ENCODE measurements at regions not wholly inside any gene's neighbourhood (a gene's known extent, or its start where the extent isn't known, plus 50 kb on each side); places are given as distances from the start of the nearest gene placed in this dataset.

DNA sequence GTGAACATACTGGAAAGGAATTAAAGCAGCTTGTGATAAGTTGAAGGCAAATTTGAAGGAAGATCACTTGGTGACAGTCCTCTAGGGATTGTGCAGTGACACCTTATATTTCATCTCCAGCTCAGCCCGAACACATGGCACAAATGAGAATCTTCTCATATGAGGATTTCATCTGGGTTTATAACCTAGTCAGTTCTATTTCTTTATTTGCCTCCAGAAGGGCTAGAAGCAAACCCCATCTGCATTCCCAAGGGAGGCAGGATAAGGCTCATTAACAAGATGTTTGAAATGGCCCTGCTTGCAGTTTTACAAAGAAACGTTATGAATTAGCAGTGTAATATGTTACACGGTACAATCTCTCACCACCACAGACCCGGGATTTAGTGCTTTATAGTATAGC lies 90.7 kb upstream of the KRR1 start:
- CTCF ChIA-PET, result no interaction called here
- DNase-seq, result no peak
- Mint-ChIP-seq H3K4me3 (no peak overlapping the region), H3K9me3 (no peaks in the 10 kb centered on the region), H3K36me3 (ENCODE audit: low read depth) (no peaks in the 10 kb centered on the region), H3K27ac (no peak overlapping the region), H3K4me1 (no peaks in the 10 kb centered on the region), H3K27me3 (peaks cover 16% of the 10 kb centered on the region)
- intact Hi-C loops (cut with micrococcal nuclease), result no loop called here
- POLR2A ChIA-PET, result no interaction called here
- no peak for ATAC-seq (ENCODE audit: low read depth)
- TF ChIP-seq, protein P1, sequence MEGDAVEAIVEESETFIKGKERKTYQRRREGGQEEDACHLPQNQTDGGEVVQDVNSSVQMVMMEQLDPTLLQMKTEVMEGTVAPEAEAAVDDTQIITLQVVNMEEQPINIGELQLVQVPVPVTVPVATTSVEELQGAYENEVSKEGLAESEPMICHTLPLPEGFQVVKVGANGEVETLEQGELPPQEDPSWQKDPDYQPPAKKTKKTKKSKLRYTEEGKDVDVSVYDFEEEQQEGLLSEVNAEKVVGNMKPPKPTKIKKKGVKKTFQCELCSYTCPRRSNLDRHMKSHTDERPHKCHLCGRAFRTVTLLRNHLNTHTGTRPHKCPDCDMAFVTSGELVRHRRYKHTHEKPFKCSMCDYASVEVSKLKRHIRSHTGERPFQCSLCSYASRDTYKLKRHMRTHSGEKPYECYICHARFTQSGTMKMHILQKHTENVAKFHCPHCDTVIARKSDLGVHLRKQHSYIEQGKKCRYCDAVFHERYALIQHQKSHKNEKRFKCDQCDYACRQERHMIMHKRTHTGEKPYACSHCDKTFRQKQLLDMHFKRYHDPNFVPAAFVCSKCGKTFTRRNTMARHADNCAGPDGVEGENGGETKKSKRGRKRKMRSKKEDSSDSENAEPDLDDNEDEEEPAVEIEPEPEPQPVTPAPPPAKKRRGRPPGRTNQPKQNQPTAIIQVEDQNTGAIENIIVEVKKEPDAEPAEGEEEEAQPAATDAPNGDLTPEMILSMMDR (IDR thresholded peaks at IDR 0.05), result no peak

DNA sequence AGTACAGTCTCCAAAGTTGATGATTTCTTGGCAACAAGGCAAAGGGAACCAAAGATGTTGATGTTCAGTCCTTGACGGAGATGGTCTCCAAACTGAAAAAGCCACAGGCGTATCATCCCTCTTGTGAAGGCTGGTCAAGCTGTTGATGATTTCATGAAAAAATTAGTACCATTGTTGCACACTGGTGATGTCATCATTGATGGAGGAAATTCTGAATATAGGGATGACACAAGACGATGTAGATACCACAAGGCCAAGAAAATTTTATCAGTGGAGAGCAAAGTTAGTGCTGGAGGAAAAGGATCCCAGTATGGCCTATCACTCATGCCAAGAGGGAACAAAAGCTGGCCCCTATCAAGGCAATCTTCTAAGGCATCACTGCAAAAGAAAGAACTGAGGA lies 88.7 kb upstream of the KRR1 start:
- ATAC-seq (ENCODE audit: low read depth) (no peak), DNase-seq (no peak)
- TF ChIP-seq, protein P1 (IDR thresholded peaks at IDR 0.05), result no peak
- Mint-ChIP-seq H3K36me3 (ENCODE audit: low read depth) (no peaks in the 10 kb centered on the region), H3K27ac (no peak overlapping the region), H3K9me3 (no peaks in the 10 kb centered on the region), H3K4me3 (no peak overlapping the region), H3K27me3 (peaks cover 10% of the 10 kb centered on the region), H3K4me1 (no peaks in the 10 kb centered on the region)
- intact Hi-C loops (cut with micrococcal nuclease), result no loop called here
- POLR2A ChIA-PET, result no interaction called here
- CTCF ChIA-PET, result no interaction called here

DNA sequence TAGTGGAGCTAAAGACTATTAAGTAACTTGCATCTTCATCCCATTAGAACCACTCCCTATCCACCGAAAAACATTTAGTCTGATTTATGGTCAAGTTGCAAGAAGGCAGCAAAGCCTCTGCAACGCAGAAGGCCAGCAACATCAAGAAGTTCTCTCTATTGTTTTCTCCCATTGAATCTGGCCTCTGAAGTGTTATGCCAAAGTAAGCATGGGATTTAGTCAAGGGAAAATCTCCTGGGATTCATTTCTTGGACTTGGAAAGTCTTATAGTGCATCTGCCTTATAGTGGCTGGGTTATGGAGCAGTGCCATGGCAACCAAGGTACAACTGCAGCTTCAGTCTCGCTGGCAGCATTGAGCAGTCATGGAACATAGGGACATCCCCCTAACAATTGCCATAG lies 87.7 kb upstream of the KRR1 start:
- CTCF ChIA-PET, result no interaction called here
- intact Hi-C loops (cut with micrococcal nuclease), result no loop called here
- TF ChIP-seq, protein P1 (IDR thresholded peaks at IDR 0.05), result no peak

DNA sequence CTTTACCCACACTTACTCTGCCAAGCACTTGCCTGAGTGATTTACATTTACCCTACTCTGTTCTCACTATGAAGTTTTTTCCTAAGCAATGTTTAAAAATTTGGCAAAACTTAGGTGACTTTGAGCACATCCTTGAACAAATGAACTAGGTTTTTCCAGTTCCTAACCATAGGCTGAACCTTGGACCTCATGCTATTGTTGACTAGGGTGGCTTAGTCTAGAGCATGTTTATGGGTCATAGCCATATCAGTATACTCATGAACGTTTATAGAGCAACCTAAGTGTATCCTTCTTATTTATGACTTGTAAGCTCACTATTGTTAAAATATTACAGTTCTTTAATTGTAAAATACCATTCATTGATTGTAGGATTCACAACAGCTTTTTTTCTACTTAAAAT lies 85.0 kb upstream of the KRR1 start:
- Mint-ChIP-seq H3K4me3 (no peak overlapping the region), H3K9me3 (no peaks in the 10 kb centered on the region), H3K27ac (no peak overlapping the region), H3K4me1 (no peaks in the 10 kb centered on the region), H3K27me3 (peaks cover 5% of the 10 kb centered on the region), H3K36me3 (ENCODE audit: low read depth) (no peaks in the 10 kb centered on the region)
- TF ChIP-seq, protein P1 (IDR thresholded peaks at IDR 0.05), result no peak
- ATAC-seq (ENCODE audit: low read depth) (no peak), DNase-seq (no peak)
- intact Hi-C loops (cut with micrococcal nuclease), result no loop called here
- POLR2A ChIA-PET, result no interaction called here
- CTCF ChIA-PET, result no interaction called here

More for the DNA sequence above, 87.7 kb upstream of the KRR1 start:
- H3K27me3 Mint-ChIP-seq, result peaks cover 9% of the 10 kb centered on the region
- ATAC-seq (ENCODE audit: low read depth) (no peak), DNase-seq (no peak)
- H3K27ac Mint-ChIP-seq, result no peak overlapping the region
- POLR2A ChIA-PET, result no interaction called here
- H3K4me1 Mint-ChIP-seq, result no peaks in the 10 kb centered on the region
- H3K4me3 Mint-ChIP-seq, result no peak overlapping the region
- no peaks in the 10 kb centered on the region for H3K36me3 Mint-ChIP-seq (ENCODE audit: low read depth)
- H3K9me3 Mint-ChIP-seq, result no peaks in the 10 kb centered on the region

DNA sequence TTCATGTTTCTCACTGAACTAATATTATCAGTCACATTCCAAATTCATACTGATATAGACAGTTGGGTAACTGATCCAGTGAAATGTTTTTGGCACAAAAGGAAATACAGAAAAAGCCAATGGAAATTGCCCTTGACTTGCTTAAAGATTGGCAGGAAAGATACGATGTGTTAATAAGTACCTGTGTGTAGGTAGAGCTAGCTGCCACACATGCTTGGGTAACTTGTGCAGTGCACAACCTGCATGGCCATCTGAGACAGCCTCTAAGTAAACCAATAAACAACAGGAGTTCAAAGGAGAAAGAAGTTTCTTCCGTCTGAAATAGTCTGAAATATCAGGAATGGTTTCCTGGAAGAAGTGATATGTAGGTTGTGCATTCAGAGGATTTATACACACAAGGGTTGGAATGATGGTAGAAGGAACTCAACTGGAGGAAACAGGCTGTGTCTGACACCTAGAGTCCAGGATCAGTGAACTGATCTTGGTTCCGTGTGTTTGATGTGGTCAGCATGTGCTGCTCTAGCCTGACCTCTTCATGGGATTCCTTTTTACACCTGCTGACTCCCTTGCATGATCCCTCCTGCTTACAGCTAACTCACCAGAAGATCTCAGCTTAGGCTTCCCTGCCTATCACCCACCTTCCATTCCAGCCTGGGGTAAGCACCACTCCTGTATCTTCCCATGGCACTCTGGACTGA lies 81.4 kb upstream of the KRR1 start:
- Mint-ChIP-seq H3K4me3 (no peak overlapping the region), H3K27me3 (peaks cover 10% of the 10 kb centered on the region), H3K9me3 (no peaks in the 10 kb centered on the region), H3K27ac (no peak overlapping the region), H3K36me3 (ENCODE audit: low read depth) (no peaks in the 10 kb centered on the region), H3K4me1 (no peaks in the 10 kb centered on the region)
- intact Hi-C loops (cut with micrococcal nuclease), result no loop called here
- CTCF ChIA-PET, result no interaction called here
- DNase-seq, result no peak
- POLR2A ChIA-PET, result no interaction called here
- ATAC-seq (ENCODE audit: low read depth), result no peak
- TF ChIP-seq, protein P1 (IDR thresholded peaks at IDR 0.05), result no peak
